DND-41 (cell line): ENCODE measurements at regions not wholly inside any gene's neighbourhood (a gene's known extent, or its start where the extent isn't known, plus 50 kb on each side); places are given as distances from the start of the nearest gene placed in this dataset.

ENCODE experiments used
- ATAC-seq: fragments of 200-7000 bp; cut with Tn5 transposase; 3 replicates; pipeline ENCODE4 v1.9.1; 2021; ENCODE audit warnings: low read depth; ENCODE audit not compliant: insufficient read depth
- DNase-seq: peaks from one replicate; pipeline ENCODE4 v3.0.0-alpha.2; 2020
- H2AFZ ChIP-seq: 2 replicates; pipeline ENCODE4 v1.6.0; 2012; ENCODE audit warnings: low read depth, low read length
- H3K27ac ChIP-seq: 2 replicates; pipeline ENCODE4 v1.5.1; 2012; ENCODE audit warnings: low read length, inconsistent platforms
- H3K27me3 ChIP-seq: fragments of 200-600 bp; sonication (generic); 2 replicates; pipeline ENCODE4 v1.6.0; 2012; ENCODE audit warnings: low read length, mild to moderate bottlenecking, inconsistent platforms; ENCODE audit not compliant: insufficient read depth, poor library complexity
- H3K36me3 ChIP-seq: 2 replicates; pipeline ENCODE4 v1.5.1; 2012; ENCODE audit warnings: low read length, inconsistent platforms; ENCODE audit not compliant: insufficient read depth
- H3K4me1 ChIP-seq: 2 replicates; pipeline ENCODE4 v1.5.1; 2012; ENCODE audit warnings: mild to moderate bottlenecking, low read length; ENCODE audit not compliant: insufficient read depth
- H3K4me2 ChIP-seq: 2 replicates; pipeline ENCODE4 v1.6.0; 2012; ENCODE audit warnings: mild to moderate bottlenecking, moderate library complexity, low read length, inconsistent platforms; ENCODE audit not compliant: insufficient read depth
- H3K4me3 ChIP-seq, 2 experiments: fragments of 200-600 bp in 1 of 2; shearing (Covaris generic) in 1 of 2; 2 replicates each; pipeline ENCODE4 v1.5.1; 2012 to 2016; ENCODE audit warnings: inconsistent platforms in 2 of 2, low read length in 2 of 2, mild to moderate bottlenecking in 2 of 2, low read depth in 1 of 2, moderate library complexity in 1 of 2
- H3K79me2 ChIP-seq: 2 replicates; pipeline ENCODE4 v1.6.0; 2012; ENCODE audit warnings: low read length, inconsistent platforms; ENCODE audit not compliant: insufficient read depth
- H3K9ac ChIP-seq: 2 replicates; pipeline ENCODE4 v1.6.0; 2012; ENCODE audit warnings: low read depth, mild to moderate bottlenecking, inconsistent platforms, low read length, moderate library complexity
- H3K9me3 ChIP-seq: 2 replicates; pipeline ENCODE4 v1.5.1; 2012; ENCODE audit warnings: low read length, moderate library complexity, mild to moderate bottlenecking, inconsistent platforms; ENCODE audit not compliant: insufficient read depth, severe bottlenecking
- H4K20me1 ChIP-seq: 2 replicates; pipeline ENCODE4 v1.6.0; 2012; ENCODE audit warnings: low read length; ENCODE audit not compliant: insufficient read depth
- CTCF ChIP-seq: IDR thresholded peaks from 2 replicates; pipeline ENCODE4 v1.5.1; 2012; ENCODE audit warnings: borderline replicate concordance, low read length, moderate library complexity, mild to moderate bottlenecking; ENCODE audit not compliant: poor library complexity, severe bottlenecking; ENCODE audit errors: extremely low read depth
- EZH2 ChIP-seq: IDR thresholded peaks from 3 replicates; pipeline ENCODE4 v1.6.1; 2012; ENCODE audit warnings: borderline replicate concordance, low read depth, mild to moderate bottlenecking, moderate library complexity, low read length, inconsistent platforms; ENCODE audit not compliant: severe bottlenecking

GRCh38 chr4:134364928-134365327 is 163.3 kb upstream of the PABPC4L start:
- Histone ChIP-seq H4K20me1 (no peaks in the 10 kb centered on the region), H3K4me3 (no peak overlapping the region), H3K27me3 (no peaks in the 10 kb centered on the region), H3K9ac (no peak overlapping the region), H3K79me2 (no peaks in the 10 kb centered on the region), H3K9me3 (no peaks in the 10 kb centered on the region), H2AFZ (no peak overlapping the region), H3K4me1 (no peaks in the 10 kb centered on the region), H3K4me2 (no peak overlapping the region), H3K27ac (no peak overlapping the region), H3K36me3 (no peaks in the 10 kb centered on the region)
- no peak for ATAC-seq
- no peak for DNase-seq
- TF ChIP-seq CTCF (no peak), EZH2 (no peak)

GRCh38 chr4:134345244-134345643 is 143.7 kb upstream of the PABPC4L start:
- Histone ChIP-seq H3K4me2 (no peak overlapping the region), H3K36me3 (no peaks in the 10 kb centered on the region), H3K4me3 (no peak overlapping the region), H4K20me1 (no peaks in the 10 kb centered on the region), H3K27me3 (no peaks in the 10 kb centered on the region), H3K9me3 (no peaks in the 10 kb centered on the region), H3K4me1 (no peaks in the 10 kb centered on the region), H3K9ac (no peak overlapping the region), H3K79me2 (no peaks in the 10 kb centered on the region), H2AFZ (no peak overlapping the region), H3K27ac (no peak overlapping the region)
- no peak for DNase-seq
- TF ChIP-seq EZH2 (no peak), CTCF (no peak)
- no peak; the same call in 2 of the 3 replicates for ATAC-seq

- H2AFZ ChIP-seq, result no peak overlapping the region
- no peak overlapping the region for H3K4me2 ChIP-seq
- no peaks in the 10 kb centered on the region for H4K20me1 ChIP-seq
- no peaks in the 10 kb centered on the region for H3K4me1 ChIP-seq
- no peaks in the 10 kb centered on the region for H3K9me3 ChIP-seq
- no peaks in the 10 kb centered on the region for H3K79me2 ChIP-seq
- DNase-seq (no peak), ATAC-seq (no peak)
- TF ChIP-seq EZH2 (no peak), CTCF (no peak)
- H3K27ac ChIP-seq, result no peak overlapping the region
- H3K4me3 ChIP-seq, result no peak overlapping the region
- H3K36me3 ChIP-seq, result no peaks in the 10 kb centered on the region
- no peaks in the 10 kb centered on the region for H3K27me3 ChIP-seq
- no peak overlapping the region for H3K9ac ChIP-seq
Observed at GRCh38 chr4:134343656-134344055, 142.1 kb upstream of the PABPC4L start.

- Histone ChIP-seq H3K4me3 (no peak overlapping the region), H3K4me1 (no peaks in the 10 kb centered on the region), H3K4me2 (no peak overlapping the region), H3K36me3 (no peaks in the 10 kb centered on the region), H4K20me1 (no peaks in the 10 kb centered on the region), H3K27ac (no peak overlapping the region), H3K9ac (no peak overlapping the region), H2AFZ (no peak overlapping the region), H3K27me3 (no peaks in the 10 kb centered on the region), H3K9me3 (no peaks in the 10 kb centered on the region), H3K79me2 (no peaks in the 10 kb centered on the region)
- DNase-seq (no peak), ATAC-seq (no peak)
- TF ChIP-seq EZH2 (no peak), CTCF (no peak)
Observed at GRCh38 chr4:134343081-134343480, 141.5 kb upstream of the PABPC4L start.
